ENCODE measurements at regions not wholly inside any gene's neighbourhood (a gene's known extent, or its start where the extent isn't known, plus 50 kb on each side); places are given as distances from the start of the nearest gene placed in this dataset.

- no peaks in the 10 kb centered on the region for H3K27me3 ChIP-seq (ENCODE audit: control insufficient read depth, insufficient read depth, low read length, poor library complexity, severe bottlenecking)
- no peak for TF ChIP-seq CTCF (conservative IDR thresholded peaks at IDR 0.05)
- H3K9ac ChIP-seq (ENCODE audit: extremely low read depth, low read length, poor library complexity, severe bottlenecking) = no peak overlapping the region
- H3K4me3 Mint-ChIP-seq = no peak overlapping the region
- no peak overlapping the region for H3K27ac Mint-ChIP-seq
- peaks cover 2% of the 10 kb centered on the region for H3K27me3 Mint-ChIP-seq (ENCODE audit: insufficient read depth)
- no peak overlapping the region for H3K4me3 ChIP-seq (ENCODE audit: low read length)
- H3K36me3 ChIP-seq (ENCODE audit: control insufficient read depth, insufficient read depth, low read length) = no peaks in the 10 kb centered on the region
- H3K9me3 ChIP-seq (ENCODE audit: control insufficient read depth, low read length) = no peaks in the 10 kb centered on the region
- no peak for DNase-seq
- H3K4me1 ChIP-seq (ENCODE audit: control insufficient read depth, insufficient read depth, low read length) = no peaks in the 10 kb centered on the region
- H3K4me1 Mint-ChIP-seq = peaks cover 7% of the 10 kb centered on the region
- no peaks in the 10 kb centered on the region for H3K9me3 Mint-ChIP-seq
- H3K27ac ChIP-seq (ENCODE audit: low read depth, low read length) = no peak overlapping the region
- 85 to 89% methylated on average over 5 to 6 of the region's 6 CpGs for WGBS, 2 experiments (ENCODE audit: insufficient coverage in 1 of 2, insufficient read length in 1 of 2)
- no peaks in the 10 kb centered on the region for H3K36me3 Mint-ChIP-seq (ENCODE audit: low read depth)
Observed at GRCh38 chr1:25051504-25051903, 121.4 kb upstream of the RUNX3 start.

DNA sequence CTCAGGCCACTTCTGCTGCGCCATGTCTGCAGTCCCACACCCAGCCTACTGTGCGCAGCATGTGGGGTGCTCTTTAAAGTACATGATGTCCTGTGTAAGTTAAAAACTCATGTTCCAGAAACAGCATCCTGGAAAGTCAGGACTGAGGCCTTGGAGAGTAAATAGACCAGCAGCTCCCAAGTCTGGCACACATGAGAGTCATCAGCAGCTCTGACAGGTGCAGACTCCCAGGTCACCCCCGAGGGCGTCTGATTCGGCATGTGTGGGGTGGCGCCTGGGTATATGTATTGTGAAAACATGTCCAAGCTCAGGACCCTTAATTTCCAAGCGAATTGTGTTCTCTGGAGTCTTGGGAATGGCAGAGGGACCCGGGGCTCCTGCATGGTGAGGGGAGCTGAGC, 120.1 kb upstream of the RUNX3 start:
- H3K4me1 ChIP-seq (ENCODE audit: control insufficient read depth, insufficient read depth, low read length) = no peaks in the 10 kb centered on the region
- H3K36me3 Mint-ChIP-seq (ENCODE audit: low read depth) = no peaks in the 10 kb centered on the region
- no peak overlapping the region for H3K27ac ChIP-seq (ENCODE audit: low read depth, low read length)
- no peak for TF ChIP-seq CTCF (conservative IDR thresholded peaks at IDR 0.05)
- 92% methylated on average over 6 to 8 of the region's 8 CpGs for WGBS, 2 experiments (ENCODE audit: insufficient coverage in 1 of 2, insufficient read length in 1 of 2)
- no peak overlapping the region for H3K4me3 ChIP-seq (ENCODE audit: low read length)
- H3K36me3 ChIP-seq (ENCODE audit: control insufficient read depth, insufficient read depth, low read length) = no peaks in the 10 kb centered on the region
- no peak overlapping the region for H3K9ac ChIP-seq (ENCODE audit: extremely low read depth, low read length, poor library complexity, severe bottlenecking)
- H3K27me3 Mint-ChIP-seq (ENCODE audit: insufficient read depth) = peaks cover 2% of the 10 kb centered on the region
- peaks cover 7% of the 10 kb centered on the region for H3K4me1 Mint-ChIP-seq
- DNase-seq = no peak
- no peak overlapping the region for H3K4me3 Mint-ChIP-seq
- no peaks in the 10 kb centered on the region for H3K27me3 ChIP-seq (ENCODE audit: control insufficient read depth, insufficient read depth, low read length, poor library complexity, severe bottlenecking)
- H3K27ac Mint-ChIP-seq = no peak overlapping the region
- no peaks in the 10 kb centered on the region for H3K9me3 Mint-ChIP-seq
- H3K9me3 ChIP-seq (ENCODE audit: control insufficient read depth, low read length) = no peaks in the 10 kb centered on the region

DNA sequence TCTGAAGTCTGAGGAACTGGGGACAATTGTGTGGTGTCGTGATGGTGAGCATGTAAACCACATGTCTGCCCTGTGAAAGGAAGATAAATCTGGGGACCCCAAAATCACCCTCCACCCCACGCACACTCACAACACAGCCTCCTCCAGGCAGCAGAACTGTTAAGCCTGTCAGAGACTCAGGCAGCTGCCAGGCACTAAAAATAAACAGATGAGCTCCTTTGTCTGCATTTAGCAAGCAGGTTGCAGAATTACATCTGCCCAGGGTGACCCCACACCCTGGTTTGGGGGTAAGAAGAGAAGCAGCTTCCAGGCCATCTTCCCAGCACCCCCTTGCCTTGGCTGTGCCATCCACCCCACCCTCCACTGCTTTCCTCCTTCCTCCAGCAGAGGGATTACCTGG, 119.1 kb upstream of the RUNX3 start:
- Mint-ChIP-seq H3K4me1 (no peaks in the 10 kb centered on the region), H3K27me3 (ENCODE audit: insufficient read depth) (no peaks in the 10 kb centered on the region), H3K27ac (no peak overlapping the region), H3K9me3 (no peaks in the 10 kb centered on the region), H3K36me3 (ENCODE audit: low read depth) (no peaks in the 10 kb centered on the region), H3K4me3 (no peak overlapping the region)
- TF ChIP-seq CTCF (conservative IDR thresholded peaks at IDR 0.05) = no peak
- no peaks in the 10 kb centered on the region for H3K4me1 ChIP-seq (ENCODE audit: control insufficient read depth, insufficient read depth, low read length)
- H3K36me3 ChIP-seq (ENCODE audit: control insufficient read depth, insufficient read depth, low read length) = no peaks in the 10 kb centered on the region
- no peak overlapping the region for H3K9ac ChIP-seq (ENCODE audit: extremely low read depth, low read length, poor library complexity, severe bottlenecking)
- H3K27me3 ChIP-seq (ENCODE audit: control insufficient read depth, insufficient read depth, low read length, poor library complexity, severe bottlenecking) = no peaks in the 10 kb centered on the region
- no peak overlapping the region for H3K27ac ChIP-seq (ENCODE audit: low read depth, low read length)
- no peak for DNase-seq
- 88% methylated on average over 2 of the region's 2 CpGs; no CpG with 5 or more reads in 1 of the 2 experiments for WGBS, 2 experiments (ENCODE audit: insufficient coverage in 1 of 2, insufficient read length in 1 of 2)
- H3K4me3 ChIP-seq (ENCODE audit: low read length) = no peak overlapping the region
- H3K9me3 ChIP-seq (ENCODE audit: control insufficient read depth, low read length) = no peaks in the 10 kb centered on the region
